GM19023 (cell line): ENCODE measurements at regions not wholly inside any gene's neighbourhood (a gene's known extent, or its start where the extent isn't known, plus 50 kb on each side); places are given as distances from the start of the nearest gene placed in this dataset.
"Not testable (repeated sequence)": the region's sequence is repeated elsewhere in the genome, so short reads cannot be mapped to it uniquely, and the experiment has no call there.

Source experiments
- ATAC-seq: cut with Tn5 transposase; IDR thresholded peaks from one replicate; pipeline ENCODE4 v1.9.1; 2021; ENCODE audit warnings: mild to moderate bottlenecking, moderate library complexity; ENCODE audit not compliant: unreplicated experiment

DNA sequence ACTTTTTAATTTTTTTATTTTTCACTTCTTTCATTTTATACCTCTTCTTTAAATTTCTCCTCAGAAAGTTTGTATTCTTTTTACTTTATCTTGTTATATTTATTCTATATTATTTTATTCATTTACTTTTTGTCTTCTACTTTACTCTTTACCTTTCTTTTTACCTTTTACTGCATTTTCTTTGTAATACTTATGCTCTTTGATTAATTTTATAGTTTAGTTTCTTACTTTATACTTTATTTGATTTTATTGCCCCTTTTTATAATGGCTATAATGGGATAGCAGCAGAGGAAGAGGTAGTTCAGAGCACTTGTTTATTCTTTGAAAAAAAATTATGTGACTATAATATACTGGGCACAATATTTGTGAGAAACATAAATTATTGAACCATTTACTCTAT is 542.6 kb upstream of the SPRY2 start:
- ATAC-seq, result no peak

GRCh38 chr13:80881942-80882445 is 541.1 kb upstream of the SPRY2 start:
- no peak for ATAC-seq

DNA sequence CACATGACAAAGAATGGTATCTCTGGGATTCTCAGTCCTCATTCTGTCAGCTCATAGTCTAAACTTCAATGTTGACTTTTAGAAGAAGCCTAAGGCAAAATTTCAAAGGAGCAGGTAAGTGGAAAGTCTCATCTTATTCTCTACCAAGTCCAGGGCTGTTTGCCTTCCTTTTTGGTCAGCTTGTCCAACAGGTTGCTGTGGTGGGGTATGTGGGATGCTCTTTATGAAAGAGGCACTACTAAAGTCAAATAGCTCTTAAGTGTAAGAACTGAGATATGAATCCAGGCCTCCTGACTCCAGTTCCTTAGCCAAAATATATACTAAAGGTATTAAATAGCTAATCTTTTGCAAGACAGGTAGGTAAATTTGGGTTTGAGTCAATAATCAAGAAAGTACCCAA is 540.6 kb upstream of the SPRY2 start:
- no peak for ATAC-seq

- no peak for ATAC-seq
Observed at GRCh38 chr13:80881034-80881433, 540.1 kb upstream of the SPRY2 start.

DNA sequence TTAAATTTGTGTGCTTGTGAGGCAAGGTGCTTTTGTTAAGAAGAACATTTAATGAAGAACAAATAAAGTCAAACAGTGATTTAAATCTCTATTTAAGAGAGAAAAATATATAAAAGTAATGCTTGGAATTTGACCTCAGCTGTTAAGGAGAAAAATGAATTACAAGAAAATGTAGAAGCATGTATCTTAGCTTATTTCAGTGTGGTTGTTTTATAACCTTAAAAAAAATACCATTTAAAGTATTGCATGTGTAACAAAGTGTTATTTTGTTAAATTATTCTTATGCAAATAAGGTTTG is 537.0 kb upstream of the SPRY2 start:
- no peak for ATAC-seq

DNA sequence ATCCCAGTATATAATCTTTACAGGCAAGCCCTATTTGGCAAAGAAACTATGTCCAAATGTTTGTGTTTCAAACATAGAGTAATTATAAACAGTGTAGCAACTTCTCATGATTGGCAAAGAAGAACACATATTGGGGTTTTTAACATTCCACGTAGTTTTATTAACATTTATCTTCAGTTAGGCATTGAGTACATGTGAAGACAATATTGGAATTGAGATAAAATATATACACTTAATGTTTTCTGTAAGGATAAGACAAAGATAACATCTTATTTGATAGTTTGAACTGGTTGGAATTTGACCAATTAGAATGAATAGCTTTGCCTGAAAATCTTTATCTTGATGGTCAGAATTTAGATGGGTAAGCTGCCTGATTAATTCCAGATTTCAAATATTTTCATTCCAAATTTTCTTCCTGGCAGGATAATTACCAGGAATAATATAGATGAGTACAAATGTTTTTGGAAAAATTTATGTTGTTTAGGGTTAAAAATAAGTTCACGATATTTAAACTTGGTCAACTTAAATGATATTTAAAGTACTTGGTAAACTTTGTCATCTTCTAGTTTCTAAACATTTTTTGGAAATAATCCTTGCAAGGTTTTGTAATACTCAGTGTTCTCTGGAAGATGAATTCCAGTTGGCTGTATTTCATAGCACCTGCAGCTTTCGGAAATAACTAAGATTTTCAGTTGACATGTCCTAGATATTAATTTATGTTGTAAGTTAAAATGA is 536.5 kb upstream of the SPRY2 start:
- no peak for ATAC-seq

DNA sequence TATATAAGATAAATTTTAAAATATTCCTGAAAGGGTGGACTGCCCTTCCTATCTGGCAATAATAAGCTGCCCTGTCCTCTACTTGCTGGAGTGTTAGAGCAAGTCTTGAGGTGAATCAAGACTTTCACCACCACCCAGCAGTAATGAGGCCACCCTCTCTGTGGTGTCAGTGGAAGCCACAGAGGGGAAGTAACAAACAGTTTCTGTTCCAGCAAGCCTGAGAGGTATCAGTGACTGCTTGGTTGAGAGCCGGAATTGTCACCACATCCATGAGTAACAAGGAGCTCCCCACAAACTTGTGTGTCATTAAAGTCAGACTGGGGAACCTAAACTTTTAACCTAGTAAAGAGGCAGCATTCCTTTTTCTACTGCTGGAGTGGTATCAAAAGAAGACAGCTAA is 532.7 kb upstream of the SPRY2 start:
- ATAC-seq, result peak; percentile 94

DNA sequence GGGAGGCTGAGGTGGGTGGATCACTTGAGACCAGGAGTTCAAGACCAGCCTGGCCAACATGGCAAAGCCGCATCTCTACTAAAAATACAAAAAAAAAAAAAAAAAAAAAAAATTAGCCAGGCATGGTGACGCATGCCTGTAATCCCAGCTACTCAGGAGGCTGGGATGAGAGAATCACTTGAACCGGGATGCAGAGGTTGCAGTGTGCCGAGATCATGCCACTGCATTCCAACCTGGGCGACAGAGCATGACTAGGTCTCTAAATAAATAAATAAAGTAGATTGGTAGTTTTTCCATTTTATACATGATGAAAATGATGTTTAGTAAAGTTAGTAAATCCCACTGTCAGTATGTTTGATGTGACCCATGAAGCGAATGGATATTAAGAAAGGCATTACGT is 531.0 kb upstream of the SPRY2 start:
- ATAC-seq, result not testable (repeated sequence)

- ATAC-seq, result no peak
Observed at GRCh38 chr13:80871481-80871880, 530.6 kb upstream of the SPRY2 start.

- no peak for ATAC-seq
Observed at GRCh38 chr13:80870186-80870585, 529.3 kb upstream of the SPRY2 start.

GRCh38 chr13:80866921-80867320 is 526.0 kb upstream of the SPRY2 start:
- ATAC-seq, result no peak

GRCh38 chr13:80865329-80865728 is 524.4 kb upstream of the SPRY2 start:
- no peak for ATAC-seq

- ATAC-seq, result no peak
Observed at GRCh38 chr13:80862456-80862855, 521.5 kb upstream of the SPRY2 start.

GRCh38 chr13:80860845-80861244 is 519.9 kb upstream of the SPRY2 start:
- no peak for ATAC-seq

DNA sequence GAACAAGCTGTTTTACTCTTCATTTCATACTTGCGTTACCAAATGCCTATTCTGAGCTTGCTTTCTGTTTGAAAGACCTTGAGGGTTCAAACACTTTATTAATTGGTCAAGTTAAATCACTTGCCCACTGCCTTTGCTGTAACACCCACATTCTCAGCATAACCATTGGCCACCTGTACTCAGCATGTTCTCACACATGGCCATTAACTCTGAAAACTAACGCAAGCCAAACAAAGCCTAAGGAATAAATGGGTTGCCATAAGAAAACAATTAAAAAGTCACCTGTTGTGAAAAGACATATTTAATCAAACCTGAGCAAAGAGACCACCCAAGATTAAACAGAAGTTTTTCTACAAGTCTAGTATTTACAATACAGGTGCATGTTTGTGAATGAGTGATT is 517.2 kb upstream of the SPRY2 start:
- no peak for ATAC-seq

- ATAC-seq, result no peak
Observed at GRCh38 chr13:80857321-80857720, 516.4 kb upstream of the SPRY2 start.

DNA sequence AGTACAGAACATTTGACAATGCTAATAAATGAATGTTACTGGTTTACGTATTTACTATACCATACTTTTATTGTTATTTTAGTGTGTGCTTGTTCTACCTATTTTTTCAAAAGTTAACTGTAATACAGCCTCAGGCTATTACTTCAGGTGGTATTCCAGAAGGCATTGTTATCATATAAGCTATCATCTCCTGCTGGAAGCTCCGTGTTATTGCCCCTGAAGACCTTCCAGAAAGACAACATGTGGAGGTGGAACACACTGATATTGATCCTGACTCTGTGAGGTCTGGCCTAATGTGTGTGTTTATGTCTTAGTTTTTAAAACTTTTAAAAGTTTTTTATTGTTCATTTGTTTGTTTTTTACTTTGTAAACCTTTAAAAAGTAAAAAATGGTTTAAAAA is 509.8 kb upstream of the SPRY2 start:
- ATAC-seq, result no peak

- no peak for ATAC-seq
Observed at GRCh38 chr13:80844164-80844563, 503.2 kb upstream of the SPRY2 start.

GRCh38 chr13:80841414-80841813 is 500.5 kb upstream of the SPRY2 start:
- ATAC-seq, result no peak

DNA sequence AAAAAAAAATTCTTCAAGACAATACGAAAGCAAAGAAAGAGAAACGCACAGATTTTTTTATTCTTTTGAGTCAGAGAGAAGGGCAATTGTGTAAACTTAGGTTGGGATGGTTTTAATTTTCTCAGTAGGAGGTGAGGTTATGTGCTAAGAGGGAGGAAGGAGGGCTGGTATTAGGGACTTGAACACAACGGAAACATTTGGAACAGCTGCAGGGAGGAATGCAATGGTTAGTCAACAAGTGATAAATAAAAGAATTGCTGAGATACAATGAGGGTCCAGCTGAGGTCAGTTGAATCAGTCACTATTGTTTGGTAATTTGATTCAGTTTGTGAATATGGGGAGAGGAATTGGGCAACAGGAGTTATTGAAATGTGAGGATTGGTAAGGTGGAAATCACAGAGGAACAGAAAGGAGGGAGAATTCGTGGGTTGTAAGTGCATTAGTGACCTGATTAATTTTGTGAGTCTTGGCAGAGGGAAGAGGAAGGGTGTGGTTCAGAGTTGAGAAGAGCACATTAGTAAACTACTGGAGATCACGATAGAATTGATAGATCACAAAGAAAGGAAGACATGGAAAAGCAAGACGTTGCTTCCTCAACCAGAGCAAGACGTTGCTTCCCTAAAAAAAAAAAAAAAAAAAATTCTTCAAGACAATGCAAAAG is 499.5 kb upstream of the SPRY2 start:
- ATAC-seq, result no peak

DNA sequence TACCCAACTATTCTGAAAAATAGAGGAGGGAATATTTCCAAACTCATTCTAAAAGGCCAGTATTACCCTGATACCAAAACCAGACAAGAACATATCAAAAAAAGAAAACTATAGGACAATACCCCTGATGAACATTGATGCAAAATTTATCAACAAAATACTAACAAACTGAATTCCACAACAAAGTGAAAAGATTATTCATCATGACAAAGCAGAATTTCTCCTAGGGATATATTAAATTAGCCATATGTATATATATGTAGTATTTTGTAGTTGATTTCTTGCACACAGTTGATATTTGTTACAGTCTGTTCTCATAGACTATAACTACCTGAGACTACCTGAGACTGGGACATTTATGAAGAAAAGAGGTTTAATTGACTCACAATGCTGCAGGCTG is 495.0 kb upstream of the SPRY2 start:
- no peak for ATAC-seq

DNA sequence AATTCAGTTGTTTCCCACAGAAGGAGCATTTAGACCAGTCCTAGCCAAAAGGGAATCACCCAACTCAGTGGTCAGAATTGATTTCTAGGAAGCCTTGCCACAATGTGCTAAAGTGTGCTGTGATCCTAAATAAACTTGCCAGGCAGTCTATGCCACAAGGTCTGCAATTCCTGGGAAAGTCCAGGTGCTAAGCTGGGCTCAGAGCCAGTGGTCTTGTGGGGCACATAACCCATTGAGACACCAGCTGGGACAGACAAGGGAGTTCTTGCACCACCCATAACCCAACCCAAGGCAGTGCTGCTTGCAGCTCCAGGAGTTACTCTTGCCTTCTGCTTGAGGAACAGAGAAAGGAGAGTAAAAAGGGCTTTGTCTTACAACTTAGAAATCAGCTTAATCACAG is 489.5 kb upstream of the SPRY2 start:
- ATAC-seq, result no peak

DNA sequence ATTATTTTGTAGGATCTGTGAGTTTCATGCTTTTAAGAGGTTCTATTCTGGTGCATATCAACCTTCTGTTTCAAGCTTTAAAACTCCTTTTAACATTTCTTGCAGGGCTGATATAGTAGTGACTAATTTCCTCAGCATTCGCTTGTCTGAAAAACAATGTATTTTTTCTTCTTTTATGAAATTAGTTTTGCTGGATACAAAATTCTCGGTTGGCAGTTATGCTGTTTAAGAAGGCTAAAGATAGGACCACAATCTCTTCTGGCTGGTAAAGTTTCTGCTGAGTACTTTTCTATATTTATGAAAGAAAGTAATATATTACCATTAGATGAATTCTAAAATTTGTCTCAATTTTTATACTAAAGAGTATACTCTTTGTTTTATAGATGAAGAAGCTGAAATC is 487.8 kb upstream of the SPRY2 start:
- no peak for ATAC-seq
